H1 (cell line): ENCODE measurements at regions not wholly inside any gene's neighbourhood (a gene's known extent, or its start where the extent isn't known, plus 50 kb on each side); places are given as distances from the start of the nearest gene placed in this dataset.

ENCODE experiments used
- CTCF ChIA-PET: fragments of 300-600 bp; sonication (Branson Sonifier 250); formaldehyde crosslinking; loops from one replicate; lab custom pipeline; 2021; ENCODE audit not compliant: partially characterized antibody; lab: Charles Lee
- POLR2A ChIA-PET: fragments of 300-600 bp; sonication (Branson Sonifier 250); formaldehyde crosslinking; loops from one replicate; lab custom pipeline; 2021; ENCODE audit warnings: inconsistent platforms; ENCODE audit not compliant: partially characterized antibody; lab: Charles Lee
- DNase-seq, 2 experiments: peaks; one replicate each; pipeline versions ENCODE4 v3.0.0 to v3.0.0-alpha.2; 2010 to 2022; ENCODE audit warnings: low spot score in 2 of 2, low read depth in 1 of 2, mixed read lengths in 1 of 2
- FAIRE-seq: peaks from 2 replicates; lab custom pipeline; 2011; peaks lifted over from hg19 to GRCh38; lab: Jason Lieb, UNC
- H2AFZ ChIP-seq: 2 replicates; pipeline ENCODE4 v1.8.1; 2012; ENCODE audit warnings: low read length, inconsistent platforms
- H2AK5ac ChIP-seq: 2 replicates; pipeline ENCODE4 v1.6.1; 2013; ENCODE audit warnings: low read depth, low read length
- H2BK120ac ChIP-seq: replicated peaks from 2 replicates; pipeline ENCODE3; 2013; ENCODE audit warnings: low read depth, low read length, inconsistent platforms
- H2BK12ac ChIP-seq: 2 replicates; pipeline ENCODE4 v1.6.1; 2013; ENCODE audit warnings: low read depth, low read length
- H2BK15ac ChIP-seq: 2 replicates; pipeline ENCODE4 v1.6.1; 2013; ENCODE audit warnings: low read length
- H2BK20ac ChIP-seq: 2 replicates; pipeline ENCODE4 v1.6.1; 2013; ENCODE audit warnings: low read length
- H2BK5ac ChIP-seq: 2 replicates; pipeline ENCODE4 v1.6.1; 2013; ENCODE audit warnings: low read depth, low read length
- H3K14ac ChIP-seq: 2 replicates; pipeline ENCODE4 v1.6.1; 2013; ENCODE audit warnings: inconsistent platforms; ENCODE audit not compliant: insufficient read length
- H3K18ac ChIP-seq: 2 replicates; pipeline ENCODE4 v1.6.1; 2013; ENCODE audit warnings: low read length; ENCODE audit errors: extremely low read depth
- H3K23ac ChIP-seq: 2 replicates; pipeline ENCODE4 v1.6.1; 2013; ENCODE audit warnings: inconsistent platforms; ENCODE audit not compliant: insufficient read length
- H3K23me2 ChIP-seq: 2 replicates; pipeline ENCODE4 v1.6.1; 2013; ENCODE audit warnings: low read depth, low read length
- H3K27ac ChIP-seq: 2 replicates; pipeline ENCODE4 v1.6.1; 2011; ENCODE audit warnings: low read depth, low read length, inconsistent platforms
- H3K27me3 ChIP-seq, 4 experiments: replicated peaks in 1 of 4; 1 replicate in 1 of 4; 2 replicates in 3 of 4; pipeline versions ENCODE4 v1.6.1 to v1.8.1; 2011 to 2013; ENCODE audit warnings: low read length in 3 of 4, mild to moderate bottlenecking in 3 of 4, inconsistent platforms in 2 of 4, mixed read lengths in 2 of 4, moderate library complexity in 1 of 4; ENCODE audit not compliant: control insufficient read depth in 3 of 4, insufficient read depth in 3 of 4; ENCODE audit errors: extremely low read depth in 1 of 4
- H3K36me3 ChIP-seq, 4 experiments: 2 replicates each; pipeline versions ENCODE4 v1.6.1 to v1.8.1; 2011 to 2013; ENCODE audit warnings: mild to moderate bottlenecking in 4 of 4, low read length in 3 of 4, moderate library complexity in 2 of 4, control low read depth in 1 of 4, inconsistent platforms in 1 of 4; ENCODE audit not compliant: insufficient read depth in 4 of 4, control insufficient read depth in 2 of 4
- H3K4ac ChIP-seq: replicated peaks from 2 replicates; pipeline ENCODE3; 2013; ENCODE audit warnings: low read length, low read depth, mixed read lengths, inconsistent platforms; ENCODE audit not compliant: insufficient read length
- H3K4me1 ChIP-seq, 4 experiments: replicated peaks in 1 of 4; 1 replicate in 1 of 4; 2 replicates in 3 of 4; pipeline versions ENCODE4 v1.6.1 to v1.8.1; 2011 to 2013; ENCODE audit warnings: low read length in 3 of 4, inconsistent platforms in 2 of 4, mixed read lengths in 1 of 4; ENCODE audit not compliant: insufficient read depth in 4 of 4, control insufficient read depth in 3 of 4
- H3K4me2 ChIP-seq, 2 experiments: 2 replicates each; pipeline versions ENCODE4 v1.6.1 to v1.8.1; 2011 to 2013; ENCODE audit warnings: low read depth in 2 of 2, low read length in 2 of 2, control low read depth in 1 of 2, inconsistent platforms in 1 of 2, mild to moderate bottlenecking in 1 of 2; ENCODE audit not compliant: insufficient read depth in 1 of 2
- H3K4me3 ChIP-seq, 4 experiments: fragments of 200-600, 300-600 bp in 1 of 4; sonication (generic), shearing (Covaris generic), sonication (Bioruptor Twin) in 1 of 4; 2 replicates each; pipeline versions ENCODE4 v1.5.1 to v1.8.1; 2011 to 2016; ENCODE audit warnings: low read length in 4 of 4, low read depth in 3 of 4, control low read depth in 2 of 4, inconsistent platforms in 2 of 4, mild to moderate bottlenecking in 2 of 4, mixed read lengths in 1 of 4, moderate library complexity in 1 of 4; ENCODE audit not compliant: insufficient read depth in 2 of 4; ENCODE audit errors: extremely low read depth in 1 of 4
- H3K56ac ChIP-seq: replicated peaks from 2 replicates; pipeline ENCODE3; 2013; ENCODE audit warnings: low read depth, mild to moderate bottlenecking, mixed read lengths, low read length, inconsistent platforms; ENCODE audit not compliant: insufficient read length
- H3K79me1 ChIP-seq: 2 replicates; pipeline ENCODE4 v1.6.1; 2013; ENCODE audit warnings: low read depth, low read length, control low read depth
- H3K79me2 ChIP-seq, 2 experiments: 2 replicates each; pipeline versions ENCODE4 v1.6.1 to v1.8.1; 2012 to 2013; ENCODE audit warnings: low read length in 2 of 2, mild to moderate bottlenecking in 2 of 2, inconsistent platforms in 1 of 2; ENCODE audit not compliant: insufficient read depth in 2 of 2, control insufficient read depth in 1 of 2
- H3K9ac ChIP-seq, 4 experiments: replicated peaks in 1 of 4; 1 replicate in 1 of 4; 2 replicates in 3 of 4; pipeline versions ENCODE4 v1.6.1 to v1.8.1; 2011 to 2013; ENCODE audit warnings: low read depth in 3 of 4, low read length in 3 of 4, control low read depth in 2 of 4, mild to moderate bottlenecking in 2 of 4, moderate library complexity in 2 of 4, inconsistent platforms in 1 of 4; ENCODE audit errors: extremely low read depth in 1 of 4
- H3K9me3 ChIP-seq, 2 experiments: 2 replicates each; pipeline versions ENCODE4 v1.6.1 to v1.8.1; 2012 to 2013; ENCODE audit warnings: mild to moderate bottlenecking in 2 of 2, moderate library complexity in 2 of 2, control low read depth in 1 of 2, inconsistent platforms in 1 of 2, low read depth in 1 of 2, low read length in 1 of 2, mixed read lengths in 1 of 2; ENCODE audit not compliant: insufficient read depth in 2 of 2
- H4K20me1 ChIP-seq, 2 experiments: replicated peaks in 1 of 2; 2 replicates each; pipeline versions ENCODE3 to v1.8.1; 2011 to 2013; ENCODE audit warnings: inconsistent platforms in 2 of 2, low read length in 2 of 2, mild to moderate bottlenecking in 1 of 2; ENCODE audit not compliant: insufficient read depth in 2 of 2, control insufficient read depth in 1 of 2
- H4K5ac ChIP-seq: 2 replicates; pipeline ENCODE4 v1.6.1; 2013; ENCODE audit warnings: low read length, low read depth, mixed read lengths, inconsistent platforms; ENCODE audit not compliant: insufficient read length
- H4K8ac ChIP-seq: 2 replicates; pipeline ENCODE4 v1.8.0; 2013; ENCODE audit warnings: mild to moderate bottlenecking, moderate library complexity, low read length, inconsistent platforms; ENCODE audit not compliant: insufficient read depth; ENCODE audit errors: extremely low read depth
- H4K91ac ChIP-seq: replicated peaks from 2 replicates; pipeline ENCODE3; 2013; ENCODE audit warnings: low read length, mixed read lengths, inconsistent platforms; ENCODE audit not compliant: insufficient read length
- CTBP2 ChIP-seq: IDR thresholded peaks from 2 replicates; pipeline ENCODE4 v1.7.0; 2011; ENCODE audit warnings: borderline replicate concordance, mild to moderate bottlenecking, moderate library complexity, mixed read lengths, low read length; ENCODE audit not compliant: insufficient read depth, insufficient read length
- GABPA ChIP-seq: IDR thresholded peaks from 2 replicates; pipeline ENCODE4 v1.6.1; 2011; ENCODE audit warnings: mild to moderate bottlenecking, low read length, moderate library complexity, borderline replicate concordance; ENCODE audit not compliant: insufficient read depth
- HDAC2 ChIP-seq, 2 experiments: fragments of 300-600 bp in 1 of 2; sonication (generic) in 1 of 2; IDR thresholded peaks; 2 replicates each; pipeline ENCODE4 v1.6.1; 2011 to 2012; ENCODE audit warnings: low read depth in 2 of 2, low read length in 2 of 2, mild to moderate bottlenecking in 2 of 2, moderate library complexity in 2 of 2, borderline replicate concordance in 1 of 2, inconsistent platforms in 1 of 2
- MAFK ChIP-seq: IDR thresholded peaks from 2 replicates; pipeline ENCODE4 v1.6.1; 2012; ENCODE audit warnings: low read depth, mild to moderate bottlenecking, improper control_type of control experiment, low read length
- POU5F1 ChIP-seq: IDR thresholded peaks from 2 replicates; pipeline ENCODE4 v1.6.1; 2011; ENCODE audit warnings: low read depth, mild to moderate bottlenecking, low read length, moderate library complexity
- RAD21 ChIP-seq, 2 experiments: IDR thresholded peaks in 1 of 2; conservative IDR thresholded peaks in 1 of 2; 2 replicates each; pipeline ENCODE4 v1.6.1; 2011; ENCODE audit warnings: low read depth in 2 of 2, low read length in 2 of 2, improper control_type of control experiment in 1 of 2, inconsistent platforms in 1 of 2, mild to moderate bottlenecking in 1 of 2, moderate library complexity in 1 of 2
- RFX5 ChIP-seq: IDR thresholded peaks from 2 replicates; pipeline ENCODE4 v1.6.1; 2011; ENCODE audit warnings: low read depth, low read length, improper control_type of control experiment, borderline replicate concordance
- SRF ChIP-seq: IDR thresholded peaks from 2 replicates; pipeline ENCODE4 v1.6.1; 2011; ENCODE audit warnings: mild to moderate bottlenecking, low read depth, low read length, moderate library complexity
- SUZ12 ChIP-seq: fragments of 200-600 bp; sonication (generic); IDR thresholded peaks from 2 replicates; pipeline ENCODE4 v1.6.1; 2012; ENCODE audit warnings: mild to moderate bottlenecking, inconsistent platforms, low read length, moderate library complexity, mixed read lengths
- WGBS, 2 experiments: shearing (Covaris generic) in 1 of 2; methylation state at CpG; one replicate each; pipeline versions ENCODE4 v1.1.6 to v1.1.7; 2013 to 2015; ENCODE audit warnings: low lambda C conversion rate in 2 of 2, mixed read lengths in 2 of 2, inconsistent platforms in 1 of 2, low coverage in 1 of 2, missing lambda C conversion rate in 1 of 2; ENCODE audit not compliant: insufficient replicate concordance in 2 of 2, insufficient coverage in 1 of 2, insufficient read length in 1 of 2; ENCODE audit errors: extremely low coverage in 1 of 2, missing lambda C conversion rate in 1 of 2; 5-methylcytosine and 5-hydroxymethylcytosine counted together
- TF ChIP-seq, protein P1 (sequence below), 3 experiments: IDR thresholded peaks; 1 replicate in 2 of 3; 2 replicates in 1 of 3; pipeline versions ENCODE4 v1.5.1 to v1.6.1; 2011; ENCODE audit warnings: low read length in 3 of 3, mild to moderate bottlenecking in 3 of 3, inconsistent platforms in 2 of 3, low read depth in 1 of 3, moderate library complexity in 1 of 3; ENCODE audit not compliant: insufficient read depth in 1 of 3; ENCODE audit errors: control extremely low read depth in 1 of 3

DNA sequence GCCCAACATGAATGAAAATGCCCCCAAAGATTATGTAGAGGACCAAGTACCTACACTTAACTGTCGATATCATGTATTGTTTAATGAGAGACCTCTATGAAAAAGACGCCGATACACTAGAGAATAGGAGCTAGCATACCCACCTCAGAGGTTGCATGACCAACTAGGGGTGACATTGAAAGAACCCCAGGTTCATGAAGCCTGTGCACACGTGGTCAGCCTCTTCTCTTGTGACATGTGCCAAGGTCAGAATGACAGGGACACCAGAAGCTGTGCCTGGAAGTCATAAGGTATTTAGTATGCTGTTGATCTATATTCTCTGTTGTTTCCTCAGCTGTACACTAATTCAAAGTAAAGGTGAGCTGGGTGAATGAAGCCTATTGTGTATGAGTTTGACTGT, 1594.1 kb downstream of the EFNA5 start:
- FAIRE-seq: no peak
- ChIA-PET POLR2A (no interaction called here), CTCF (no interaction called here)
- TF ChIP-seq, protein P1, sequence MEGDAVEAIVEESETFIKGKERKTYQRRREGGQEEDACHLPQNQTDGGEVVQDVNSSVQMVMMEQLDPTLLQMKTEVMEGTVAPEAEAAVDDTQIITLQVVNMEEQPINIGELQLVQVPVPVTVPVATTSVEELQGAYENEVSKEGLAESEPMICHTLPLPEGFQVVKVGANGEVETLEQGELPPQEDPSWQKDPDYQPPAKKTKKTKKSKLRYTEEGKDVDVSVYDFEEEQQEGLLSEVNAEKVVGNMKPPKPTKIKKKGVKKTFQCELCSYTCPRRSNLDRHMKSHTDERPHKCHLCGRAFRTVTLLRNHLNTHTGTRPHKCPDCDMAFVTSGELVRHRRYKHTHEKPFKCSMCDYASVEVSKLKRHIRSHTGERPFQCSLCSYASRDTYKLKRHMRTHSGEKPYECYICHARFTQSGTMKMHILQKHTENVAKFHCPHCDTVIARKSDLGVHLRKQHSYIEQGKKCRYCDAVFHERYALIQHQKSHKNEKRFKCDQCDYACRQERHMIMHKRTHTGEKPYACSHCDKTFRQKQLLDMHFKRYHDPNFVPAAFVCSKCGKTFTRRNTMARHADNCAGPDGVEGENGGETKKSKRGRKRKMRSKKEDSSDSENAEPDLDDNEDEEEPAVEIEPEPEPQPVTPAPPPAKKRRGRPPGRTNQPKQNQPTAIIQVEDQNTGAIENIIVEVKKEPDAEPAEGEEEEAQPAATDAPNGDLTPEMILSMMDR (IDR thresholded peaks at IDR 0.05; ENCODE audit: control extremely low read depth in 1 of 3, insufficient read depth in 1 of 3, low read depth in 1 of 3, low read length in 3 of 3): no peak
- TF ChIP-seq HDAC2 (IDR thresholded peaks at IDR 0.05; ENCODE audit: borderline replicate concordance in 1 of 2, low read depth in 2 of 2, low read length in 2 of 2) (no peak), POU5F1 (no peak), RFX5 (no peak), RAD21 (IDR thresholded peaks at IDR 0.05 in 1 of 2, conservative IDR thresholded peaks at IDR 0.05 in 1 of 2; ENCODE audit: low read depth in 2 of 2, low read length in 2 of 2) (no peak), MAFK (no peak), SRF (no peak), SUZ12 (no peak), CTBP2 (no peak), GABPA (no peak)

More for the DNA sequence above, 1594.1 kb downstream of the EFNA5 start:
- Histone ChIP-seq H3K79me1 (no peaks in the 10 kb centered on the region), H3K27ac (no peak overlapping the region), H3K4ac (no peak overlapping the region), H3K18ac (no peak overlapping the region), H3K9me3 (no peaks in the 10 kb centered on the region), H3K23me2 (no peaks in the 10 kb centered on the region), H3K36me3 (no peaks in the 10 kb centered on the region), H3K79me2 (no peaks in the 10 kb centered on the region), H3K14ac (no peak overlapping the region), H2BK120ac (no peak overlapping the region), H2BK12ac (no peak overlapping the region), H3K4me1 (peaks cover 0 to 7% (median 0%) of the 10 kb centered on the region in 4 experiments; a peak in 1 of 7 replicates), H4K91ac (no peak overlapping the region), H2AK5ac (no peak overlapping the region), H4K8ac (no peak overlapping the region), H2BK15ac (no peak overlapping the region), H3K27me3 (no peaks in the 10 kb centered on the region), H3K23ac (no peak overlapping the region), H4K5ac (no peak overlapping the region), H2BK5ac (no peak overlapping the region), H2BK20ac (no peak overlapping the region), H4K20me1 (no peaks in the 10 kb centered on the region), H3K4me2 (no peak overlapping the region), H3K56ac (no peak overlapping the region), H3K4me3 (no peak overlapping the region), H3K9ac (no peak overlapping the region), H2AFZ (peak overlapping the region; percentile 34; the same call in 1 of the 2 replicates)
- 88% methylated on average over 4 of the region's 4 CpGs; no CpG with 5 or more reads in 1 of the 2 experiments for WGBS, 2 experiments
- DNase-seq: no peak
